ENCODE measurements at regions not wholly inside any gene's neighbourhood (a gene's known extent, or its start where the extent isn't known, plus 50 kb on each side); places are given as distances from the start of the nearest gene placed in this dataset.

DNA sequence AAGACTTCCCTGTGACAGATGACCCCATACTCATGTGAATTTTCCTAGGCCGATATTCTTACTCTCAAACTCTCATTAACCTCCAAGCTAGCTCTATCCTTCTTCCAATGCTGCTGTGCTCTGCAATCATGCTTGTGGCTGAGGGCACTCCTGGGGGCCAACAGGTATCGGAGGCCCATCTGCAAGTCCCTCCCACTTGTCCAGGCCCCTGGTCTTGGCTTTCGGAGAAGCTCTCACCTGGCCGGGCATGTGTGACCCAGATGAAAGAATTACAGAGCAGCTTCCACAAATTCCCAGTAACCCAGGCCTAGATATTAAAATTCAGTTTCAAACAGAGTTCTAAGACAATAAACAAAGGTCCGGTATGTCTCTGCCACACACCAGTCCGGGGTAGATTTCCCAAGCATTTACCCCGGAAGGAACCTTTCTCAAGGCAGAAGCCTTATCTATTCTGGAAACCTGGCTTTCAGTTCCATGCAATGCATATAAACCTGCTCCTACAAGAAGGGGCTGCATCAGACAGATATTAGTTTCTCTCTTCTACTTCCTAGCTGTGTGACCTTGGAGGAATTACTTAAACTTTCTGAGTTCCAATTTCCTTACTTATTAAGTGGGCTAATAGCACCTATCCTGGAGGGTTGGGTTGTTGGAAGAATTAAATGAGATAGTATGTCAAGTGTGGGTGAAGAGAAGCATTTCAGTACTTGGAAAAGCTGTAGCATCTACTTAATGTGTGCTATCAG is 270.8 kb downstream of the PTTG2 start:
- H3K4me1 ChIP-seq (ENCODE audit: control insufficient read depth, insufficient read depth, low read length), result no peaks in the 10 kb centered on the region
- no peaks in the 10 kb centered on the region for H3K9me3 ChIP-seq (ENCODE audit: control insufficient read depth, low read length)
- H3K27ac ChIP-seq (ENCODE audit: low read length), result no peak overlapping the region
- DNase-seq, result no peak
- intact Hi-C loops (cut with DNase I), result no loop called here
- H3K27me3 ChIP-seq (ENCODE audit: control insufficient read depth, insufficient read depth), result no peaks in the 10 kb centered on the region
- ATAC-seq, result no peak
- H3K4me3 ChIP-seq (ENCODE audit: low read length), result no peak overlapping the region
- WGBS, result 86% methylated on average over 7 of the region's 7 CpGs

DNA sequence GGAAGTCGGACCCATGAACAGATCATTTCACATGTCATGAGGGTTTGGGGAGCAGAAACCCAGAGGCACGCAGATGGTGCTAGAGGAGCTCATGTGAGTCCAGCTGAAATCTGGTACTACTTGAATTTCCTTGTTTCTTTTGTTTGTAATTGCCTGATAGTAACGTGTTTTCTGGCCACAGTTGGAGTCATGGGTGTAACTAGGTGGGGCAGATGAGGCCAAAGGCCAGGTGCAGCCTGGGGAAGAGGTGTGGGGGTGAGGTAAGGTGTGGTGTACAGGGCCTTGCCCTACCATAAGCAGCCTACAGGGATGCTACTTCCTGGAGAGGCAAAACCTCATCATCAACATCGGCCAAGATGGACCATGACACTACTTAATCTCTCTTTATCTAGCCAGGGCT is 271.4 kb downstream of the PTTG2 start:
- intact Hi-C loops (cut with DNase I), result no loop called here
- Histone ChIP-seq H3K4me1 (ENCODE audit: control insufficient read depth, insufficient read depth, low read length) (no peaks in the 10 kb centered on the region), H3K9me3 (ENCODE audit: control insufficient read depth, low read length) (no peaks in the 10 kb centered on the region), H3K27me3 (ENCODE audit: control insufficient read depth, insufficient read depth) (no peaks in the 10 kb centered on the region), H3K4me3 (ENCODE audit: low read length) (no peak overlapping the region), H3K27ac (ENCODE audit: low read length) (no peak overlapping the region)
- no peak for DNase-seq
- WGBS, result 89% methylated on average over 4 of the region's 4 CpGs
- peak in 1 of 2 donors; percentile 33 for ATAC-seq

DNA sequence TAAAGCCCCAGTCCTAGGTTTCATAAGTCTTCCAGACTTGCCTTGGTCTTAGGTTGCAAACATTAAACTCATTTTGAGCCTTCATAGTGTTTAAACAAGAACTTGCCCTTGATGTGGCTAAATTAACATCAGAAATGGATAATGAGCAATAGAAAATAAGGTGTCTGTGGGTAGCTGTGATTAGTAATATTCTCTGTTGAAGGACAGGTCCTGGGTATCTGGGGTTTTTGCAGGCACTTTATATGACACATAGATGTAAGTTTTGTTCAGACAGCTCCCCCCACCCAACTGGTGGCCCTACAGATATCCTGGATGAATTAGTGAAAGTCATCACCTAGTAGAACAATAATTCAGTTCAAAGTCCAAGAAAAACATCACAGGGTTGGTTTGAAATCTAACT is 272.5 kb downstream of the PTTG2 start:
- Histone ChIP-seq H3K4me1 (ENCODE audit: control insufficient read depth, insufficient read depth, low read length) (no peaks in the 10 kb centered on the region), H3K9me3 (ENCODE audit: control insufficient read depth, low read length) (no peaks in the 10 kb centered on the region), H3K27me3 (ENCODE audit: control insufficient read depth, insufficient read depth) (no peaks in the 10 kb centered on the region), H3K4me3 (ENCODE audit: low read length) (no peak overlapping the region), H3K27ac (ENCODE audit: low read length) (no peak overlapping the region)
- intact Hi-C loops (cut with DNase I), result no loop called here
- ATAC-seq, result no peak
- no peak for DNase-seq

DNA sequence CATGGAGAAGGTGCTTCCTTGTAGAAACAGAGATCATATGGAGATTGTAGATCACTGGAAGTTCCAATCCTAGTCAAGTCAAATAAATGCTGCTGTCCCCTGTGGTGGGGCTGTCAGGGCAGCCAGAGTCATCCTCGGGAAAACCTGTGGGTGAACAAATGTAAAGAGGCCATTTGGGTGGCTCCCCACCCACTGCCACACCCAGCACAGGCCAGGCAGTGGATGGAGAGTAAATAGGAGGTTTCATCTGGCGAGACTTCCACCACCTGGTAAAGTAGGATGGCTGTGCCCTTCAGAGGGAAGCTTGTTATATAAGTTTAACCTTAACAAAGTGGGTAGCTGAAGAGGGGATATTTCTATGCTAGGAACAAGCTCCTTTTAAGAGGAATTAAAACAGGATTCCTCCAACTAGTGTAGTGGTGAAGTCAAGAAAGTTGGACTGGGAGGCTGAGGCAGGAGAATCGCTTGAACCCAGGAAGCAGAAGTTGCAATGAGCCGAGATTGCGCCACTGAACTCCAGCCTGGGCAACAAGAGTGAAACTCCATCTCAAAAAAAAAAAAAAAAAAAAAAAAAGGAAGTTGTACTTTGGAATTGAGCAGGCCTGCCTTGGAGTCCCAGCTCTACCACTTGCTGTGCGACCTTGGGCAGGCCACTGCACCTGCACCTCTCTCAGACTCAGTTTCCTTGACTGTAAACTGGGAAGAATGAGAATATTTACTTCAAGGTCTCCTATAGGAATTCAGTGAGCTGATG is 273.7 kb downstream of the PTTG2 start:
- DNase-seq, result peak in 2 of 3 donors; percentile 53 to 69
- no peak overlapping the region for H3K27ac ChIP-seq (ENCODE audit: low read length)

DNA sequence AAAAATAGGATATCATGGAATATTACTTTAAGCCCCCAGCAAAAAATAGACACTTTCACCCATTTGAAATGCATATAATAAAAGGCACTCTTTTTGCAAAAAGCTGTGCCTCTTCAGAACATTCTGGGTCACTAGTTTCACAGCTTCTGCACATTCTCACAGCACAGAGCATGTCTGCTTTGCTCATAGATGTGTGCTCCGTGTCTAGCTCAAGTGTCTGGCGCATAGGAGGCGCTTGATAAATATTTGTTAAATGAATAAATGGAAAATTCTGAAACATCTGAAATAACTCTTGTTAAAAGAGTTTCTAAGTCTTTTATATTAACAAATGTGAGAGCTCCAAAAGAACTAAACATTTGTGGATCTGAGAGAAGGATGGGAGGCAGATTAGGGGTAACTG is 275.2 kb downstream of the PTTG2 start:
- H3K9me3 ChIP-seq (ENCODE audit: control insufficient read depth, low read length), result no peaks in the 10 kb centered on the region
- intact Hi-C loops (cut with DNase I), result no loop called here
- DNase-seq (no peak), ATAC-seq (no peak)
- no peak overlapping the region for H3K27ac ChIP-seq (ENCODE audit: low read length)
- 80% methylated on average over 3 of the region's 3 CpGs for WGBS
- H3K4me3 ChIP-seq (ENCODE audit: low read length), result no peak overlapping the region
- no peaks in the 10 kb centered on the region for H3K27me3 ChIP-seq (ENCODE audit: control insufficient read depth, insufficient read depth)
- no peaks in the 10 kb centered on the region for H3K4me1 ChIP-seq (ENCODE audit: control insufficient read depth, insufficient read depth, low read length)

More for the DNA sequence above, 273.7 kb downstream of the PTTG2 start:
- Histone ChIP-seq H3K27me3 (ENCODE audit: control insufficient read depth, insufficient read depth) (no peaks in the 10 kb centered on the region), H3K4me3 (ENCODE audit: low read length) (no peak overlapping the region), H3K9me3 (ENCODE audit: control insufficient read depth, low read length) (no peaks in the 10 kb centered on the region), H3K4me1 (ENCODE audit: control insufficient read depth, insufficient read depth, low read length) (no peaks in the 10 kb centered on the region)
- intact Hi-C loops (cut with DNase I), result no loop called here
- 86% methylated on average over 6 of the region's 6 CpGs for WGBS
- ATAC-seq, result no peak

DNA sequence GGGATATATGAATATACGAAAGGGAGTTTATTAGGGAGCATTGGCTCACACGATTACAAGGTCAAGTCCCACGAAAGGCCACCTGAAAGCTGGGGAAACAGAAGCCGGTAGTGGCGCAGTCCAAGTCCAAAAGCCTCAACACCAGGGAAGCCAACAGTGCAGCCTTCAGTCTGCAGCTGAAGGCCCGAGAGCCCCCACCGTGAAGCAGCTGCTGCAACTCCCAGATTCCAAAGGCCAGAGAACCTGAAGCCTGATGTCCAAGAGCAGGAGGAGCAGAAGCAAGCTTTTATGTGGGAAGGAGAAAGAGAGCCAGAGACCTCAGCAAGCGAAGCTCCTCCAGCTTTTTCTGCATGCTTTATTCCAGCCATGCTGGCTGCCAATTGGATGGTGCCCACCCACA is 275.8 kb downstream of the PTTG2 start:
- no peak overlapping the region for H3K27ac ChIP-seq (ENCODE audit: low read length)
- no peaks in the 10 kb centered on the region for H3K27me3 ChIP-seq (ENCODE audit: control insufficient read depth, insufficient read depth)
- no peaks in the 10 kb centered on the region for H3K4me1 ChIP-seq (ENCODE audit: control insufficient read depth, insufficient read depth, low read length)
- no peak overlapping the region for H3K4me3 ChIP-seq (ENCODE audit: low read length)
- DNase-seq (no peak), ATAC-seq (no peak)
- no peaks in the 10 kb centered on the region for H3K9me3 ChIP-seq (ENCODE audit: control insufficient read depth, low read length)
- intact Hi-C loops (cut with DNase I), result no loop called here
- WGBS, result 93% methylated on average over 8 of the region's 8 CpGs

DNA sequence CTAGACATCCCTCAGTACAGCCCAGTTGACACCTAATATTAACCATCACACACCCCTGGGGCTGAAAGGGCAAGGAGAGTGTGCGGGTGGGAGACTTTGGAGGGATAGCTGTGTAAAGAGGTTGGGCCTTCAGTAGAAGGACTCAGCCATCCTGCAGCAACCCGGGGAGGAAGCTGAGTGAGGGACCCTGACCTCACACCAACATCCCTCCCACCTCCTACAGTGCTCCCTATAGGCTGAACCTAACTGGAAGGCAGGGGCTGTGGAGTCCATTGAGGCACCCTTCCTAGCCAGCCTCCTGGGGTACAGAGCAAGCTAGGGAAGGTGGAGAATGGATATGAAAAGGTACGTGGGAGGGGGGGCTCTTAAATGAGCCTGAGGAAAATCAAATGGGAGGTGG is 276.3 kb downstream of the PTTG2 start:
- H3K4me1 ChIP-seq (ENCODE audit: control insufficient read depth, insufficient read depth, low read length), result no peaks in the 10 kb centered on the region
- no peaks in the 10 kb centered on the region for H3K27me3 ChIP-seq (ENCODE audit: control insufficient read depth, insufficient read depth)
- ATAC-seq (no peak), DNase-seq (no peak)
- no peak overlapping the region for H3K4me3 ChIP-seq (ENCODE audit: low read length)
- no peaks in the 10 kb centered on the region for H3K9me3 ChIP-seq (ENCODE audit: control insufficient read depth, low read length)
- 78% methylated on average over 3 of the region's 3 CpGs for WGBS
- intact Hi-C loops (cut with DNase I), result no loop called here
- H3K27ac ChIP-seq (ENCODE audit: low read length), result no peak overlapping the region

DNA sequence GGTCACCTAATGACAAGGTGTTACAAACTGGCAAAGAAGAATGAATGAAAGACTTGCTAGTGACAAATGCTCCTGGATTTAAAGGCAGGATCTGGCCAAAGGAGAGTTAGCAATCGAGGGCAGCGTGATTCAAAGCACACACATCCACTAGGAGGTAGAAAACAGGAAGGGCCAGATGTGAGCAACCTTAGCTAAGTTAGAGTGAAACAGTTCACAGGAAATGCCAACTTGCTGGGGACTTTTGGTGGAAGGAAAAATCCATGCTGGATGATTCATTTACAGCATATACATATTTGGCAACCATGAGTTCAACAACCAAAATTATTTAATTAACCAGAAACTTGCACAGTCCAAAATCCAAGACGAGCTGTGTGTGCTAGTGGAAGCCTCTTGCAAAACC is 276.9 kb downstream of the PTTG2 start:
- 70% methylated on average over 3 of the region's 3 CpGs for WGBS
- intact Hi-C loops (cut with DNase I), result no loop called here
- no peaks in the 10 kb centered on the region for H3K27me3 ChIP-seq (ENCODE audit: control insufficient read depth, insufficient read depth)

DNA sequence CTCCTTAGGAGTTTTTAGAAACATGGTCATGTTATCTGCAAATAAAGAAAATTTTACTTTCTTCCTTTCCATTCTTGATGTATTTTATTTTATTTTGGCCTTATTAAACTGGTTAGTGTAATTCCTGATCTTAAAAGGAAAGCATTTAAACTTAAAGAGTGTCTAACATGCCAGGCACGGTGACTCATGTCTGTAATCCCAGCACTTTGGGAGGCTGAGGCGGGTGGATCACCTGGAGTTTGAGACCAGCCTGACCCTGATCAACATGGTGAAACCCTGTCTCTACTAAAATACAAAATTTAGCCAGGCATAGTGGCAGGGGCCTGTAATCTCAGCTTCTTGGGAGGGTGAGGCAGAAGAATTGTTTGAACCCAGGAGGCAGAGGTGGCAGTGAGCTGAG is 281.3 kb downstream of the PTTG2 start:
- Histone ChIP-seq H3K27me3 (ENCODE audit: control insufficient read depth, insufficient read depth) (no peaks in the 10 kb centered on the region), H3K4me1 (ENCODE audit: control insufficient read depth, insufficient read depth, low read length) (no peaks in the 10 kb centered on the region), H3K4me3 (ENCODE audit: low read length) (no peak overlapping the region), H3K9me3 (ENCODE audit: control insufficient read depth, low read length) (no peaks in the 10 kb centered on the region), H3K27ac (ENCODE audit: low read length) (no peak overlapping the region)
- DNase-seq (no peak), ATAC-seq (no peak)
- WGBS, result 96% methylated on average over 2 of the region's 2 CpGs
- intact Hi-C loops (cut with DNase I), result no loop called here

More for the DNA sequence above, 276.9 kb downstream of the PTTG2 start:
- Histone ChIP-seq H3K27ac (ENCODE audit: low read length) (no peak overlapping the region), H3K9me3 (ENCODE audit: control insufficient read depth, low read length) (no peaks in the 10 kb centered on the region), H3K4me1 (ENCODE audit: control insufficient read depth, insufficient read depth, low read length) (no peaks in the 10 kb centered on the region), H3K4me3 (ENCODE audit: low read length) (no peak overlapping the region)
- ATAC-seq (no peak), DNase-seq (no peak)

DNA sequence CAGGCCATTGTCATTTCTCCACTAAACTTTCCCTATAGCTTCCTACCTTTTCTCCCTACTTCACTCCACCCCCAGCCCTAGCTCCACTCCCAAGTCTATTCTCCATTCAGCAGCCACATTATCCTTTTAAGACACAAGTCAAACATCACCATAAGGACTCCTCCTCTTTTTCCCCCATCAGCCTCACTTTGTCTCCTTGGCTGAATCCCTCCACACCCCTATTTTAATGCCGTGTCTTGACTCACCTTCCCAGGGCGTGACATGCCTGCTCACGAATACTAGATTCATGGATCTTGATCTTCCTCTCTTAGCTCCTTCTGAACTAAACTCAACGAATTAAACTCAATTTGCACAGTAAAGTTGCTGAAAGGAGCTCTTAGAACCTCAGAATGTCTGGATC is 281.9 kb downstream of the PTTG2 start:
- Histone ChIP-seq H3K4me3 (ENCODE audit: low read length) (no peak overlapping the region), H3K4me1 (ENCODE audit: control insufficient read depth, insufficient read depth, low read length) (no peaks in the 10 kb centered on the region), H3K9me3 (ENCODE audit: control insufficient read depth, low read length) (no peaks in the 10 kb centered on the region), H3K27ac (ENCODE audit: low read length) (no peak overlapping the region), H3K27me3 (ENCODE audit: control insufficient read depth, insufficient read depth) (no peaks in the 10 kb centered on the region)
- DNase-seq, result no peak
- no peak for ATAC-seq
- 95% methylated on average over 4 of the region's 4 CpGs for WGBS
- intact Hi-C loops (cut with DNase I), result no loop called here

DNA sequence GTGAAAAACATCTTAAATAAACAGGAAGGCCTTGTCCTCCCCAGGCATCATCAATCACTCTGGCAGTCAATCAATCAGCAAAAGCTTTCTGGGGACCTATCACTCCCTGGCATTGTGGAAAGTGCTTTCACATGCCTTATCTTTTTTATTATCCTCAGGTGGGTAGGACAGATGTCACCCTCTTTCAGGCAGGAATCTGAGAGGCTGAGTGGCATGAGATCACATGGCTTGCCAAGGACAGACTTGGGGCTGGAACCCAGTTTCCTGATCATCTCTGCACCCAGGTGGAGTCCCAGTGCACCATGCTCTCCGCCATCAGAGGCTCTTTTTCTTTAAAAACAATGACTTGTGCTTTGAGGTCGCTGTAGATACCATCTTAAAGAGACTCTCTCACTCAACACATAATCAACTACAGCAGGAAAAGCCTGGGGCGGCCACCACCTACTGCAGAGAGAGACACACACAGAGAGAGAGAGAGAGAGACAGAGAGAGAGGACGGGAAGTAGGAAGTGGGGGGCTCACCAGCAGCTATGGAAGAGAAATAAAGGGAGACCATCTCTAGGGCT is 282.7 kb downstream of the PTTG2 start:
- H3K4me3 ChIP-seq (ENCODE audit: low read length), result no peak overlapping the region
- intact Hi-C loops (cut with DNase I), result no loop called here
- no peak overlapping the region for H3K27ac ChIP-seq (ENCODE audit: low read length)
- ATAC-seq (peak in 1 of 2 donors; percentile 51), DNase-seq (no peak)
- H3K9me3 ChIP-seq (ENCODE audit: control insufficient read depth, low read length), result no peaks in the 10 kb centered on the region
- WGBS, result 58% methylated on average over 4 of the region's 4 CpGs
- no peaks in the 10 kb centered on the region for H3K27me3 ChIP-seq (ENCODE audit: control insufficient read depth, insufficient read depth)
- no peaks in the 10 kb centered on the region for H3K4me1 ChIP-seq (ENCODE audit: control insufficient read depth, insufficient read depth, low read length)

All from right cardiac atrium (tissue), 5 donors.